Fibroblast of the conjunctiva (primary cell): ENCODE measurements at regions not wholly inside any gene's neighbourhood (a gene's known extent, or its start where the extent isn't known, plus 50 kb on each side); places are given as distances from the start of the nearest gene placed in this dataset.
"Not testable (repeated sequence)": the region's sequence is repeated elsewhere in the genome, so short reads cannot be mapped to it uniquely, and the experiment has no call there.

Experiments used
- DNase-seq: peaks from one replicate; pipeline ENCODE4 v3.0.0-alpha.2; 2010; ENCODE audit warnings: low read depth

- DNase-seq = no peak
Observed at GRCh38 chr7:113030489-113030888, 56.1 kb downstream of the GPR85 start.

DNA sequence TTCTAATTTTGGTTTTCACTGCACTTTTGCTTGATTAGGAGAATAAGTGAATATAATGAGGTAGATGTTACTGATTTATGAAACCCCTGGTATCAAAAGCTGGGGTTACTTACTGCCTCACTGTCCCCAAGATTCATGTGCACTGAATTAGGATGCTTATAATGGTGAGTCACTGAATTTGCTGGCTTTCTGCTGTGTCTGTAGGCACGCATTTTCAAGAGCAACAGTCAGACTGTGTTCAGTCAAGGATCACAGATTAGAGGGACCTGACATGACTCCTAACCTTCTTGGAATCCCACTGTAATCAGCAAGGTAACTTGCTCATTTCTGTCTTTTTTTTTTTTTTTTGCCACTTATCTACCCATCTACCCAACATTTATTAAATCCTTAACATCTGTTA, 59.7 kb downstream of the GPR85 start:
- no peak for DNase-seq

GRCh38 chr7:113017144-113017857, 69.3 kb downstream of the GPR85 start:
- DNase-seq = not testable (repeated sequence)

- DNase-seq = peak; percentile 22
Observed at GRCh38 chr7:113015034-113015645, 71.5 kb downstream of the GPR85 start.

GRCh38 chr7:113013761-113014449, 72.7 kb downstream of the GPR85 start:
- no peak for DNase-seq

DNA sequence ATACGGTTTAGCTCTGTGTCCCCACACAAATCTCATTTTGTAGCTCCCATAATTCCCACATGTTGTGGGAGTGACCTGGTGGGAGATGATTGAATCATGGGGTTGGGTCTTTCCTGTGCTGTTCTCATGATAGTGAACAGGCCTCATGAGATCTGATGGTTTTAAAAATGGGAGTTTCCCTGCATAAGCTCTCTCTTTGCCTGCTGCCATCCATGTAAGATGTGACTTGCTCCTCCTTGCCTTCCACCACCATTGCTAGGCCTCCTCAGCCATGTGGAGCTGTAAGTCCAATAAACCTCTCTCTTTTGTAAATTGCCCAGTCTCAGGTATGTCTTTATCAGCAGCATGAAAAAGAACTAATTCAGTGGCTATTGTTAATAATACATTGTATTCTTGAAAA, 73.8 kb downstream of the GPR85 start:
- not testable (repeated sequence) for DNase-seq

DNA sequence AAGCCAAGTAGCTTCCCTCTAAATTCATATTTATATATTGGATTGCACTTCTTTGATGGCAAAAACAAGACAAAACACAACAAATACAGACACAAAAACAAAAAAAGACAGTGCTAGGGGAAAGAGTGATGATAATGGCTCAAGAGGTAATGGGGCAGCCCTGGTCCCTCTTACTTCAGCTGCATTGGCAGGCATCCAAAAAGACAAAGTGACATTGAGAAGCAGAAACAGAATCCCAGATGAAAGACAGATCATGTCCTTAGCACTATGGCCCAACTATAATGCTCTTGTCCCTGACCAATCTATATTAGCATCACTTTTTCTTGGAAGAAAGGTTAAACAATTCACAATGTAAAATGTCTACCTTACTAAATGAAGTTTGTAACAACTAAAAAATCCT, 76.2 kb downstream of the GPR85 start:
- DNase-seq = no peak

GRCh38 chr7:113008755-113009154, 77.9 kb downstream of the GPR85 start:
- no peak for DNase-seq

DNA sequence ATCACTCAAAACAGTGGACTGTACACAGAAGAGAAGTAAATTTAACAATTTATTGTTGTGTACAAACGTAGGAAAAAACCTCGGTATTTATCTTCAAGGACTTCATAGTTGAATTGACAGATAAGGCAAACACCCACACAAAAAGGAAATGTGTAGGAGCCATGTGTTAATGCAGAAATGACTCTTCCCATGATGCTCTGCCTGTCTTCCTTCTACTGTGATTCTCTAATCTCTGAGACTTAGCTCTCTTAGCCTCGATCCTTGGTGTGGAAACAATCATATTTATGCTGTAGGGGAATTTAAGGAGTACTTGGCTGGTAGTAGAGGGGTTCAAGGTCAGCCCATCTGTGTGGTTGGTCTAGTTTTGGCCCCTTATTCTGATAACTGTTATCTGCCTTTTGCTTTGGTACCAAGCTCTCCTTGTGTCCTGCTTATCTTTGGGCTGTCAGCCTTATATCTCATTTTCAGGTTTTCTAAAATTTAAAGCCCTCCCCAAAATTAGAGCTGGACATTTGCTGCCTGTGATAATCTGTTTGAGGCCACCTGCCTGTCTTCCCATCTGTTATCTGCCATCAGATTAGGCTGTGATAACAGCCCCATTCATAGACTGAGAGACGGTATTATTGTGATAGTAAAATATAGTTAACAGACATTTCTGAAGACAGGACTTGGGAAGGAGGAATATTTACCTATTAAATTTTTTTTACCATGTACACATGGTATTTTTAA, 81.7 kb downstream of the GPR85 start:
- DNase-seq = no peak

GRCh38 chr7:113000316-113001020, 86.2 kb downstream of the GPR85 start:
- DNase-seq = no peak

- DNase-seq = no peak
Observed at GRCh38 chr7:112997831-112998230, 88.8 kb downstream of the GPR85 start.

DNA sequence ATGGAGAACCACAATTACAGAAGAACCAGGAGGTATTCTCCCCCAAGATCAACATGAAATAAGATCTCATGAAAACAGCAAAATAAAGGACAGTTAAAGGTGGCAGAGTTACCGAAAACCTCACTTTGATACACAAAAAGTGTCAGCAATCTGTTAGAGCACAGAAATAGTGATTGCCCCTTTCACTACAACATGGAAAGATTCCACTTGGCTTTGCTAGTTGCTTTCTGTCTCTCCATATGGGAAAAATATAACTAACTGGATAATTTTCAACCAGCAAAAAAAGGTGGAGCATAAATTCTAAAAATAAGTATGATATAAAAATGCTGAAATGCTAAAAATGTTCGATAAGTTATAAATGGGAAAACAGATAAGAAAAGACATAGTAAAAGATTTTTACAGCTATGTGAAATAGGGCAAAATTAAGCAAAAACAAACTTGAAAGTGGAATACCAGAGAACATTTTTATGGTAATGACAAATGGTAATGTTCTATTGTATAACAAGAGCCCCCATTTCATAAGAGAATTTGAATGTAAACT, 90.2 kb downstream of the GPR85 start:
- DNase-seq = no peak

DNA sequence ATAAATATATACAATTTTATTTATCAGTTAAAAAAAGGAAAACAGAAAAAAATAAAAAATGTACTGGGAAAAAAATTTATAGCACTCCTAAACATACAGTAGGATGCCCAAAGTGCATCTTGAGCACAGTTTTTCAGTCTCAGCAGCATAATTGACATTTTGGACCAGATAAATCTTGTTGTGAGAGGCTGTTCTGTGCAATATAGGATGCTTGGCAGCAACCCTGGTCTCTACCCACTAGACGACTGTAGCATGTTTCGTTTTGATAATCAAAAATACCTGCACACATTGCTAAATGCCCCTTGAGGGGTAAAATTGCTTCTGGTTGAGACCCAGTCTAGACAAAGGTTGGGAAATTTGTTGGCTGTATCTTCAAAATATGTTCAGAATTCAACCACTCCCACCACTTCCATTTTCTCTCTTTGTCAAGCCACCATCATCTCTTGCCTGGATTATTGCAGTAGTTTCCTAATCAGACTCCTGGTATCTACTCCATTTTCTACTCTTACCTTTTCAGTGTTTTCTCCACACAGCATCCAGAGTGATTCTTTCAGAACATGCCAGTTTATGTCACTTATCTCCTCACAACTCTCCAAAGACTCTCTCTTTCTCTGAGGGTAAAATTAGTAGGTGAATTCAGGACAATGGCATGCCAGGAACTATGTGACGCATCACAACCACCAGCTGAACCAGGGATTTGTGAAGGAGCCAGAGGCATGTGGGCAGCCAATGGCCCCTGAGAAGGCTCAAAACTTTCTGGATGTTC, 91.4 kb downstream of the GPR85 start:
- peak; percentile 3 for DNase-seq

DNA sequence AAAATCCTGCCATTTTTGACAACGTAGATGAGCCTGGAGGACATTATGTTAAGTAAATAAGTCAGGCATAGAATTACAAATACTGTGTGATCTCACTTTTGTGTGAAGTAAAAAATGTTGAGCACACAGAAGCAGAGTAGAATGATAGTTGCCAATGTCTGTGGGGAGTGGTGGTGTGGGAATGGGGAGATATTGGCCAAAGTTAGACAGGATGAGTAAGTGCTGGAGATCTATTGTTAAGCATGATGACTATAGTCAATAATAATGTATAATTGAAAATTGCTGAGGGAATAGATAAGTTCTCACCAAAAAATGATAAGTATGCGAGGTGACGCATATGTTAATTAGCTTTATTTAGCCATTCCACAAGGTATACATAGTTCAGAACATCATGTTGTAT, 92.0 kb downstream of the GPR85 start:
- no peak for DNase-seq

- no peak for DNase-seq
Observed at GRCh38 chr7:112990624-112991023, 96.0 kb downstream of the GPR85 start.

DNA sequence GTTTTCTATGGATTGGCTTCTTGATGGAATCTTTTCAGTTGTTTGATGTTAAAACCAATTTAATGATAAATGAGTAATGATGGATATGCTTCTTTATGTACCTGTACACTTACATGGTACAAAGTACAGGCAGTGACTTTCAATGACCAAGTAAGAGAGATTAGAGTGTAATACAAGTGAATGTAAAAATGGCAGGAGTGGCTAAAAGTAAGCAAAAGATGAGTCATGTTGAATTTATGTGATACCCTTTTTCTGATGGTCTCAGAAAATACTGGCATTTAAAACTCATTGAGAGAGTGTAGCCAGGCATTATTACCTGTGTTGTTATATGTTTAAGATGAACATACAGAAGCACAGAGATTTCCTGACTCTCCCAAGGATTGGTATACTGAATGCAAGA, 97.1 kb downstream of the GPR85 start:
- no peak for DNase-seq

DNA sequence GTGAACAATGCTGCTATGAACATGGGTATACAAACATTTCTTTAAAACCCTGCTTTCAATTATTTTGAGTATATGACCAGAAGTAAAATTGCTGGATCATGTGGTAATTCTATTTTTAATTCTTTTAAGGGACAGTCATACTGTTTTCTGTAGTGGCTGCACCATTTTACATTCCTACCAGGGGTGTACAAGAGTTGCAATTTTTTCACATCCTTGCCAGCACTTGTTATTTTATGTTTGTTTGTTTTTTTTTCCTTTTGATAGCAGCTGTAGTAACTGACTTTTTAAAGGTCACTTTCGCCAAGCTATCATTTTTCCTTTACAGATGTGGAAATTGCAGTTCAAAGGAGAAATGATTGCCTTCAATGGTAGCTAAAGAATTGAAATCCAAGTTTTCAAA, 99.5 kb downstream of the GPR85 start:
- DNase-seq = no peak

DNA sequence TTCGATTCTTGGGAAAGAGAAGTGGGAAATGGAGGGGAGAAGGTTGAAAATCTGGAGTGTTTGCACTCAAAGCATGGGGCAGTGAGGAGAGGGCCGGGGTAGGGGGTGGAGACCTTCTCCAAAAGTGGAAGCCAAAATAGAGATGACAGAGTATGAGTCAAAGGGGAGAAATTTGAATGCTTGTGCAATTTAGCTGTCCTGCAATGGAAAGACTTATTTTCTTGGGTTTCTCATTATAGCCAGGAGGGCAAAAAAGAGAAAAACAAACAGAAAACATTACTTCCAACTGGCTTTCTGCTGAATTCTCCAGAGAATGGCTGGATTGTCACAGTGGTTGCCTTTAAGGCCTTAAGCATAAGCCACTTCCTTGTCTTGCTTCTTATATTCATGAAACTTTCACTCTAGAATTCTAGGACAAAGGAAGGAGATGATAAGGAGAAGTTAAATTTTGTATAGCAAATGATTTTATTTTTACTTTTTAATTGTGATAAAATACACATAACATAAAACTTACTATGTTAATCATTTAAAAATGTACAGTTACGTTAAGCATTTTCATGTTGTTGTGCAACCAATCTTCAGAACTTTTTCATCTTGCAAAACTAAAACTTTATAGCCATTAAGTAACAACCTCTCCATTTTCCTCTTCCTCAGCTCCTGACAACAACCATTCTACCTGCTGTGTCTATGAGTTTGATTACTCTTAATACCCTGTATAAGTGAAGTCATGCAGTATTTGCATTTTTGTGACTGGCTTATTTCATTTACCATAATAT, 100.2 kb downstream of the GPR85 start:
- peak; percentile 30 for DNase-seq

- DNase-seq = peak; percentile 12
Observed at GRCh38 chr7:112985377-112985987, 101.1 kb downstream of the GPR85 start.
